Nucleus accumbens (tissue), 56 donors: ENCODE measurements at regions not wholly inside any gene's neighbourhood (a gene's known extent, or its start where the extent isn't known, plus 50 kb on each side); places are given as distances from the start of the nearest gene placed in this dataset.

ENCODE experiments used
- DNase-seq, 56 donors: peaks; one replicate each; lab custom pipeline; 2025; lab: John Stamatoyannopoulos, UW

DNA sequence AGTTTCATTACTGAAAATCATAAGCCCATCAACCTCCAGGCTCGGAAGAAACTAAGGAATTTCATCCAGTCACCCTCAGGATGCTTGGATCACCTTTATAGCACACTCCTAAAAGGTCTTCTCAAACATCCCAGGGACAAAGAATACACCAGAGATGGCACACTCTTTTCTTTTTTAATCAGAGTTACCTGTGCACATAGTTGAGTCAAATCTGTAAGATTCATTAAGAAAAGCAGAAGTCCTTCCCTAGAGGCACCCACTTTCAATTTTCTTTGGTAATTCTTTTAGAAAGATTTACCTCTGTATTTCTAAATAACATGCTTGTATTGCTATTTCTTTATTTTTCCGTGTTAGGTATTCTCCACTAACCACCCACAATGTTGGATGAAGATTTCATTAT lies 50.6 kb upstream of the IL6 start:
- no peak for DNase-seq

DNA sequence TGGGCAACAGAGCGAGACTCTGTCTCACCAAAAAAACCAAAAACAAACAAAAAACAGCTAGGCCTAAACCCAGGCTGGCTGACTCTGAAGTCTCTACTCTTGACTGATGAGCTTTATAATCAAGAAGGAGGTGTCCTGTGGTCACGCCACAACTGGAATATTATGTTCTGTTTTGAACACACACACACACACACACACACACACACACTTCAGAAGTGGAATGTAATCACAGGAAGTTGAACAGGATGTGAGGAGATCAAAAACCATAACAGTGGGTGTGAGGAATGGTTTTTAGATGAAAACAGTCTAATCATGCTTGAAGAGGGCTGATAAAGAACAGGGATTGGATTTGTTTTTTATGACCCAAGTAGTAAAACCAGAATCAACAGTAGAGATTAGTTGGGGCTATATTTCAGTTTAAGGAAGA lies 51.1 kb upstream of the IL6 start:
- no peak for DNase-seq

- DNase-seq = no peak
These were observed 51.6 kb upstream of the IL6 start for GRCh38 chr7:22675421-22675820.

GRCh38 chr7:22672846-22673680 lies 53.9 kb upstream of the IL6 start:
- DNase-seq = no peak

- no peak for DNase-seq
These were observed 55.7 kb upstream of the IL6 start for GRCh38 chr7:22671177-22671879.

- no peak for DNase-seq
These were observed 56.6 kb upstream of the IL6 start for GRCh38 chr7:22670422-22670815.

DNA sequence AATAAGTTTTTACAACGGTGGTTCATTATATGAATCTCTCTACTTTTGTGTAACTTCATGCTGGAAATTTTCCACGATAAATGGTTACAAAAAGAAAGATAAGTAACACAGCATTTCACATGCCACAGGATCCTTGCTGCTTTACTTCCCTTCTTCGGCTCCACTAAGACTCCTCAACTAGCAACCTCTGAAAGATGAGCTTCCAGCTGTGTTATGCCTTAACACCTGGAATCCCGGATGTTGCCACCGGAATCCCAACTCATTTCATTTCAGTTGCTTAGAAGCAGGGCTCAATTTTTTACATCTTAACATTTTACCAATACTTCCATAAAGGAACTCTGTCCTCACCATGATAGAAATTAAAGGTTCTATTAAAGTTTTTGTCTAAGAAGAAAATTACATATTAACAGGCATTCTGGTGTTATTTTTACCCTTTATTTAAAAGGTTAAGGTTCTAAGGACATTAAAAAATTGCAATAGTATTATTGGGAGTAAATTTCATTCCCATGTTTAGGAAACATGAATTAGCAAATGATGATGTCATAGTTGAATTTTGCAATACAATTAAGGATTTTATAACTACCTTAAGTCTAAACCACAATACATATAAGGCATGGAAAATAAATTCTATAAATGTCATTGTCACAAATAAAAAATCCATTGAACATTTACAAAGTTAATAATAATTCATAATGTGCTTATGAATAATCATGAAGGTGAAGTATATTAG lies 57.1 kb upstream of the IL6 start:
- DNase-seq = no peak

GRCh38 chr7:22668971-22669401 lies 58.0 kb upstream of the IL6 start:
- no peak for DNase-seq

DNA sequence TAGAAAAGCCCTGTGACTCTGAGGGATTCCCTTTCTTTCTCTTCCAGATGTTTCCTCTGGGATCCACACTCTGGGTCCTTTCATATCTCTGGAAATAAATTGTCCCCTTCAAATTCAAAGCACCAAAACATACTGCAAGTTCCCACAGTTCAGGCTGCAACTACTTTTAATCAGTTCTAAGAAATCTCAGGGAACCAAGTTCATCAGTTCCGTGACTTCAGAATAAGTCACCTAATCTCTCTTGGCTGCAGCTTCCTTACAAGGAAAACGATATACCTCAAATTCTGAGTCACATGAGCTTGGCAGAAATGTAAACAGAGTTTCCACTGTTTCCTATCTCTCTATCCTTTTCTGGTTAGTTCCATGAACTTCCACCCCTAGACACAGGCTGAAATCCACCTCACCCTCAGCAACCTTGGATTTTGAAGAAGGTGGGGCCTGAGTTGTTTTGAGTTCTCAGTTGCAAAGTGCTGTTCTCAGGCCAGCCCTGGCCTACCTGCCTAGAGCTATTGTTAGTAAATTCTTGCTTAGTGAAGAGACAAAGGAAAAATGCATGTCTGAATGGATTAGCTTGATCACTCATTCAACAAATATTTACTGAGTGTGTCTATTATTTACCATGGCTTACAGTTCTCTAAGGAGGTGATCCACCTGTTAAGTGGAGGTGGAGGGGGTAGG lies 59.3 kb upstream of the IL6 start:
- DNase-seq = no peak

DNA sequence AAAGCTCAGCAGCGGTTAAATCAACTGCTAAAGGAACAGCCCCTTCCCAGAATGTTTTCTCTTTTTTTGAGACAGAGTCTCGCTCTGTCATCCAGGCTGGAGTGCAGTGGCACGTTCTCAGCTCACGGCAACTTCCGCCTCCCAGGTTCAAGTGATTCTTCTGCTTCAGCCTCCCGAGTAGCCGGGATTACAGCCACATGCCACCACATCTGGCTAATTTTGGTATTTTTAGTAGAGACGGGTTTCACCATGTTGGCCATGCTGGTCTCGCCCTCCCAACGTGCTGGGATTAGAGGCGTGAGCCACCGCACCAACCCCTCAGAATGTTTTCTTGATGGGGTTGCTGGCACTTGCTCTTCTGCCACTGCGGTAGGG lies 59.8 kb upstream of the IL6 start:
- no peak for DNase-seq

- DNase-seq = no peak
These were observed 60.3 kb upstream of the IL6 start for GRCh38 chr7:22666732-22667131.

DNA sequence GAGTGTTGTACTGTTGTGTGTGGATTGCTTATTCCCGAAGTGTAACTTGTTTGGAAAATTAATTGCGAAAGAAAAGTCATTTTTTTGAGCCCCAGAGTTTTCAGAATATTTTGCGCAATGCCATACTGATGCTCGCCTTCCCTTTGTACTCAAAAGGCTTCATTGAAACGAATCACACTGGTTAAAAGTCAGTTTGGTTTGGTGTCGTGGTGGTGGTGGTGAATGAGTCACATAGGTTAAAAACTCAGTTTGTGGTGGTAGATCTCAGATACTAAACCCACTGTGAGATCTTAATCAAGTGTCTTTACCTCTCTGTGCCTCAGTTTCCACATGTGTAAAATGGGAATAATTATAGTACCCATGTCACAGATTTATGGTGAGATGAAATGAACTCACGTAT lies 61.1 kb upstream of the IL6 start:
- DNase-seq = no peak

- no peak for DNase-seq
These were observed 61.8 kb upstream of the IL6 start for GRCh38 chr7:22664988-22665798.

DNA sequence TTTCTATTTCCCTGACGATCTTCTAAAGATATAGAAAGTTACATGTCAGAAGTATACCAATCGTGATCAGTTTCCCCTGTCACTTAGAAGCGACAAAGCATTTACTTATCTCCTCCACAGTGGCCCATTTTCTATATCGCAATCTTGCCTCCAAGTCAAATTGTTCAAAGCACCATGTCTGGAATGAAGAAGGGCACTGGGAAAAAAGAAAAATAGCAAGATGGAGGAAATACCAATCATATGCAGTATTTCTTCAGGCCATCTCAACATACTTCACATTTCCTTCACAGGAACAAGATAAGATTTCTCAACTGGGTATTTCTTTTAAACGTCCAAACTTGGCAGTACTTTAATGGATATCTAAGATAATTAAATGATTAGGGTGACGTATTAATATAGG lies 63.3 kb upstream of the IL6 start:
- DNase-seq = no peak

- no peak for DNase-seq
These were observed 63.7 kb upstream of the IL6 start for GRCh38 chr7:22663357-22663718.

DNA sequence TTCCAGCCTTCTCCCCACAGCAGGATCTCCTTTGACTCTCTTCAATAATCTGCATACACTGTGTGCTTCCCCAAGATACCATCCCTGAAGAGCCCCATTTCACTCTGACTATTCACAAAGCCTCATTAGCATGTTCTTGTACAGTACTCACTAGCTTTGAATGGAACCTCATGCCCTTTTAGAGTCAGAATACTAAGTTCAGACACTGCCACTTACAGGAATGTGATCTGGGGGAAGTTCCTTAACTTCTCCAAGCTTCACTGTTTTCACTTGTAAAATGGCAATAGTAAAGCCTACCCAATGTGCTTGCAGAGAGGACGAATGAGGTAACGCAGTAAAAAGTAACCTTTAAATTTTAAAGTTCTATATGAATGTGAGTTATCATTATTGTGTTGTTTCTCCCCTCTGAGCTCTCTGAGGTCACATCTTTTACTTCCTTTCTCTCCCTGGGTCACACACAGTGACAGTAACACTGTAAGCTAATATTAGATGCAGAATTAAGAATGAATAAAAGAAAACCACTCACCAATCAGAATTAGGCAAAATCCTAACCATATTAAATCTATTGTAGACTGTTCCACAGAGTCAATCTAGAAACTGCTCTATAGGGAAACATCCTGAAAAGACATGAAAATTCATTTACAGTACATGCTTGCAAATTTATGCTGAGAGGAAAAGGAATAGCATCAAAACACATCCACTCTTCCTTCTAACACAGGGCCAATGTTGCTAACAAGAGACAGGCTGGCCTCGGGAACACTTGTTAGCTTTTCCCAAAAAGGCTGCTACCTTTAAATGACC lies 64.2 kb upstream of the IL6 start:
- no peak for DNase-seq

GRCh38 chr7:22662036-22662435 lies 65.0 kb upstream of the IL6 start:
- DNase-seq = no peak

- no peak for DNase-seq
These were observed 66.3 kb upstream of the IL6 start for GRCh38 chr7:22660732-22661131.

DNA sequence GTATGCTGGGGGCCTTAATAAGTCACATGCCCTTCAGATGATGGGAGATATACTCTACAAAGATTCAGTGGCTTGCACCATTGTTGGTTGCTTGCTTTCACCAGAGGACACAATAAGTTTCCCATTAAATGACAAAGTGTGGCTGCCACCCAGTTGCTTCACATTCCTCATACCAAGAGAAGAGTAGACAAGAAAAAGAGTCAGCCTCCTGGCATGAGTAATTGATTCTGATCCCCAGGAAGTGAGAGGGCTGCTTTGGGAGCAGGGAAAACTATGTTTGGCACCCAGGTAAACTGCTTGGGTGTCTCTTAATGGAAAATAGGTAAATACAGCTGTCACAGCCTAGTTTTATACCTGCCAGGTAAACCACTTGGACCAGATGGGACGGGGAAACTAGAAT lies 66.7 kb upstream of the IL6 start:
- DNase-seq = no peak
